Memory B cell (primary cell): ENCODE measurements at regions not wholly inside any gene's neighbourhood (a gene's known extent, or its start where the extent isn't known, plus 50 kb on each side); places are given as distances from the start of the nearest gene placed in this dataset.

Source experiments
- ATAC-seq: fragments of 150-1000 bp; cut with Tn5 transposase; 2 replicates; pipeline ENCODE4 v1.10.0; 2021; ENCODE audit warnings: low read depth, mild to moderate bottlenecking, moderate library complexity
- DNase-seq, 2 donors: peaks; one replicate each; pipeline ENCODE4 v3.0.0; 2022; ENCODE audit warnings: low spot score in 2 of 2
- H3K27ac Mint-ChIP-seq: one replicate; pipeline ENCODE4 v1.8.0; 2022; ENCODE audit warnings: mild to moderate bottlenecking, moderate library complexity, mixed read lengths
- H3K27me3 Mint-ChIP-seq: one replicate; pipeline ENCODE4 v1.8.0; 2022; ENCODE audit warnings: mixed read lengths
- H3K36me3 Mint-ChIP-seq: one replicate; pipeline ENCODE4 v1.8.0; 2022; ENCODE audit warnings: mild to moderate bottlenecking, mixed read lengths
- H3K4me1 Mint-ChIP-seq: one replicate; pipeline ENCODE4 v1.8.0; 2022; ENCODE audit warnings: mixed read lengths
- H3K4me3 Mint-ChIP-seq: one replicate; pipeline ENCODE4 v1.8.0; 2022; ENCODE audit warnings: mild to moderate bottlenecking, moderate library complexity, mixed read lengths
- H3K9me3 Mint-ChIP-seq: one replicate; pipeline ENCODE4 v1.8.0; 2022; ENCODE audit warnings: mixed read lengths

DNA sequence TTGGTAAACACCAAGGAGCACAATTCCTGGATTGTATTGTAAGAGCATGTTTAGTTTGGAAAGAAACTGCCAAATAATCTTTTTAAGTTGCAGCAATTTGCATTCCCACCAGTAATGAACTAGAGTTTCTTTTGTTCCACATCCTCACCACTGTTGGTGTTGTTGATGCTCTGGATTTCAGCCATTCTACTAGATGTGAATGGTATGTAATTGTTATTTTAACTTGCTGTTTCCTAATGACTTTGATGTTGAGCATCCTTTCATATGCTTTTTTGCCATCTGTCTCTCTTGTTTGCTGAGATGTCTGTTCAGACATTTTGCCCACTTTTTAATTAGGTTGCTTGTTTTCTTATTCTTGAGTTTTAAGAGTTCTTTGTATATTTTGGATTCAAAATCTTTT is 1654.1 kb downstream of the GRIK2 start:
- Mint-ChIP-seq H3K9me3 (peaks cover 3% of the 10 kb centered on the region), H3K4me3 (no peak overlapping the region), H3K27ac (no peak overlapping the region), H3K4me1 (no peaks in the 10 kb centered on the region), H3K27me3 (no peaks in the 10 kb centered on the region), H3K36me3 (no peaks in the 10 kb centered on the region)
- DNase-seq (no peak), ATAC-seq (no peak)

GRCh38 chr6:103042336-103042735 is 1648.8 kb downstream of the GRIK2 start:
- H3K4me1 Mint-ChIP-seq: no peaks in the 10 kb centered on the region
- no peaks in the 10 kb centered on the region for H3K36me3 Mint-ChIP-seq
- no peak overlapping the region for H3K27ac Mint-ChIP-seq
- H3K27me3 Mint-ChIP-seq: no peaks in the 10 kb centered on the region
- DNase-seq (no peak), ATAC-seq (no peak)
- no peak overlapping the region for H3K4me3 Mint-ChIP-seq
- H3K9me3 Mint-ChIP-seq: peaks cover 2% of the 10 kb centered on the region

GRCh38 chr6:103036846-103037245 is 1643.3 kb downstream of the GRIK2 start:
- no peak overlapping the region for H3K4me3 Mint-ChIP-seq
- no peak for ATAC-seq
- peaks cover 4% of the 10 kb centered on the region for H3K9me3 Mint-ChIP-seq
- H3K36me3 Mint-ChIP-seq: no peaks in the 10 kb centered on the region
- no peak for DNase-seq
- H3K27ac Mint-ChIP-seq: no peak overlapping the region
- no peaks in the 10 kb centered on the region for H3K4me1 Mint-ChIP-seq
- H3K27me3 Mint-ChIP-seq: no peaks in the 10 kb centered on the region

DNA sequence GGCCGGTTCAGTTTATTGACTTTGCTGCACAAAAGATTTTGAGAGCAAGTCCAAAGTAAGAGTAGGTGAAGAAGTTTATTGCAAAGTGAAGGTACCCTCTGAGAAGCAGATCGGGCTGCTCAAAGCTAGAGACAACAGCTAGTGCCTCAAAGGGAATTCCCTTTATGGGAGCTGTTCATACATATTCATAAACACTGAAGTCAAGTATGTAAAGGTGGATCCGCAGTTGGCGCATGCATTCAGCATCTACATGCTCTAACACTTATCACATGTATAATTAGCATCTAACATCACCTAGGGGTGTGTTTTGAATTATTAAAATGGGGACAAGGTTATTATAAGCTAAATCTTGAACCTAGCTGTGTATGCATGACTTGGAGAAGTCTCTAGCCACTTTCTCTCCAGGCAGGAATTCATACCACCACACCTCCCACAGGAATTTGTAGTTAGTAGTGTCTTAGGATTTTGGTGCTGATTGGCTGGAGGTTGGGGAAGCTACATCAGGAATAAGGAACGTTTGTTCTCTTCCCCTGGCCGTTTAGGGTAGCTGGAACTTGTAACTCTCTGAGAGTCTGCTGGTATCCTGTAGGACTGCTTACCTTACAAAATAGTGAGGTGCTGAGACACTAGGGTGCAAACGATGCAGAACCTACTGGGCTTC is 1633.9 kb downstream of the GRIK2 start:
- Mint-ChIP-seq H3K36me3 (no peaks in the 10 kb centered on the region), H3K27me3 (no peaks in the 10 kb centered on the region), H3K27ac (no peak overlapping the region), H3K4me1 (no peaks in the 10 kb centered on the region), H3K9me3 (no peaks in the 10 kb centered on the region), H3K4me3 (no peak overlapping the region)
- no peak for ATAC-seq
- no peak for DNase-seq

GRCh38 chr6:103018426-103018825 is 1624.9 kb downstream of the GRIK2 start:
- H3K27ac Mint-ChIP-seq: no peak overlapping the region
- H3K36me3 Mint-ChIP-seq: no peaks in the 10 kb centered on the region
- no peak for DNase-seq
- peaks cover 2% of the 10 kb centered on the region for H3K9me3 Mint-ChIP-seq
- H3K27me3 Mint-ChIP-seq: no peaks in the 10 kb centered on the region
- ATAC-seq: no peak
- H3K4me1 Mint-ChIP-seq: no peaks in the 10 kb centered on the region
- H3K4me3 Mint-ChIP-seq: no peak overlapping the region

DNA sequence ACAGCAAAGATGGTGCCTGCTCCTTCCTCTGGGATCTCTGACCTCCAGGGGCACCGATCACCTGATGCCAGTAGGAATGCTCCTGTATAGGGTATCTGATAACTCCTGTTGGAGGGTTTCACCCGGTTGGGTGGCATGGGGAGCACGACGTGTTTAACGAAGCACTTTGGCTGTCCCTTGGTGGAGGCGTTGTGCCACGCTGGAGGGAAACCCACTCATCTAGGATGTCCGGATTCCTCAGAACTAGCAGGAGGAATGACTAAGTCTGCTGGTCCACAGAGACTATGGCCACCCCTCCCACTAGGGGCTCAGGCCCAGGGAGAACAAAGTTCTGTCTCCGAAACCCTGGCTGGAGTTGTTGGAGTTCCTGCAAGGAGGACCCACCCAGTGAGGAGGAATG is 1624.4 kb downstream of the GRIK2 start:
- Mint-ChIP-seq H3K27me3 (no peaks in the 10 kb centered on the region), H3K9me3 (peaks cover 2% of the 10 kb centered on the region), H3K4me1 (no peaks in the 10 kb centered on the region), H3K4me3 (no peak overlapping the region), H3K27ac (no peak overlapping the region), H3K36me3 (no peaks in the 10 kb centered on the region)
- ATAC-seq (no peak), DNase-seq (no peak)

- peaks cover 11% of the 10 kb centered on the region for H3K9me3 Mint-ChIP-seq
- H3K27me3 Mint-ChIP-seq: no peaks in the 10 kb centered on the region
- H3K27ac Mint-ChIP-seq: no peak overlapping the region
- ATAC-seq: no peak
- no peaks in the 10 kb centered on the region for H3K36me3 Mint-ChIP-seq
- H3K4me3 Mint-ChIP-seq: no peak overlapping the region
- no peaks in the 10 kb centered on the region for H3K4me1 Mint-ChIP-seq
- DNase-seq: no peak
Measured at GRCh38 chr6:103011605-103012004, 1618.1 kb downstream of the GRIK2 start.

- Mint-ChIP-seq H3K9me3 (peaks cover 6% of the 10 kb centered on the region), H3K36me3 (no peaks in the 10 kb centered on the region), H3K27me3 (no peaks in the 10 kb centered on the region)
Measured at GRCh38 chr6:103002282-103002681, 1608.8 kb downstream of the GRIK2 start.

GRCh38 chr6:103001724-103002123 is 1608.2 kb downstream of the GRIK2 start:
- DNase-seq: no peak
- no peak overlapping the region for H3K27ac Mint-ChIP-seq
- H3K36me3 Mint-ChIP-seq: no peaks in the 10 kb centered on the region
- no peaks in the 10 kb centered on the region for H3K27me3 Mint-ChIP-seq
- no peak overlapping the region for H3K4me3 Mint-ChIP-seq
- no peaks in the 10 kb centered on the region for H3K4me1 Mint-ChIP-seq
- H3K9me3 Mint-ChIP-seq: peaks cover 6% of the 10 kb centered on the region
- ATAC-seq: no peak

More at GRCh38 chr6:103002282-103002681, 1608.8 kb downstream of the GRIK2 start:
- DNase-seq (no peak), ATAC-seq (no peak)
- Mint-ChIP-seq H3K27ac (no peak overlapping the region), H3K4me1 (no peaks in the 10 kb centered on the region), H3K4me3 (no peak overlapping the region)

GRCh38 chr6:103000688-103001087 is 1607.2 kb downstream of the GRIK2 start:
- Mint-ChIP-seq H3K27ac (no peak overlapping the region), H3K36me3 (no peaks in the 10 kb centered on the region), H3K4me3 (no peak overlapping the region), H3K27me3 (no peaks in the 10 kb centered on the region), H3K4me1 (no peaks in the 10 kb centered on the region), H3K9me3 (peaks cover 3% of the 10 kb centered on the region)
- DNase-seq (no peak), ATAC-seq (no peak)

DNA sequence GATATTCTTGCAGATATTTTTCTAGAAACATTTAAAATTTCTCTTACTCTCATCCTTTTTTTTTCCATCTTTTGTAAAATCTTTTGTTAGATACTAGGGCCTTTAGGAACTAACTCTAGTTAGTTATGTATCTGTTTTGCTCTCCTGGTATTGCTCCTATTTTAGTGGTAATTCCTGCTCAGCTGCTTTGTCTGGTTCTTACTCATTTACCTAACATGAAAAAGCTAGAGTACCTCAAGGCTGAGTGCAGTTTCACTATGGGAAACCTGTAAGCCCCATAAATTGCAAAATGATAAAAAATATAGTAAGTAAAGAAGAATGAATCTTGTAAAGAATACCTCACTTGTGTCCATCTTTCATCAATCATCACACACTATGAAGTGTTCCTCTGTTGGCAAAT is 1602.0 kb downstream of the GRIK2 start:
- Mint-ChIP-seq H3K36me3 (no peaks in the 10 kb centered on the region), H3K9me3 (peaks cover 1% of the 10 kb centered on the region), H3K4me3 (no peak overlapping the region), H3K4me1 (no peaks in the 10 kb centered on the region), H3K27me3 (no peaks in the 10 kb centered on the region), H3K27ac (no peak overlapping the region)
- DNase-seq: no peak
- ATAC-seq: no peak

DNA sequence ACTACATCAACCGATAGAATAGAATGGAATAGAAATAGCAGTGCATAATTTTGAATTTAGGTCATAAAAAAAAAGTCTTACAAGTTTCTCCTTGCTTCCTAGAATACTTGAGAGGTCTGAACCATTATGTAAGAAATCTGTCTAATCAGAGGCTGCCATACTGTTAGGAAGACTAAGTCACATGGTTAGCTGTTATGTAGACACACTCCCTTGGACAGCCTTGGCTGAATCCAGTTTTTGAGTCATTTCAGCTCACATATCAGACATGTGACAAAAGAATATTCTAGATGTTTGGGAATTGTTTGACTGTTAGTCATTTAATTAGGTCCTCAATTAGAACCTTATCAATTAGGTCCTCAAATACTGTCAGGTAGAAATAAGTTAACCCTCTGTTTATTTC is 1601.4 kb downstream of the GRIK2 start:
- Mint-ChIP-seq H3K36me3 (no peaks in the 10 kb centered on the region), H3K27ac (no peak overlapping the region), H3K4me1 (no peaks in the 10 kb centered on the region), H3K9me3 (peaks cover 1% of the 10 kb centered on the region), H3K4me3 (no peak overlapping the region), H3K27me3 (no peaks in the 10 kb centered on the region)
- ATAC-seq: no peak
- no peak for DNase-seq

- no peaks in the 10 kb centered on the region for H3K27me3 Mint-ChIP-seq
- H3K4me3 Mint-ChIP-seq: no peak overlapping the region
- peaks cover 1% of the 10 kb centered on the region for H3K9me3 Mint-ChIP-seq
- ATAC-seq (no peak), DNase-seq (no peak)
- no peak overlapping the region for H3K27ac Mint-ChIP-seq
- H3K4me1 Mint-ChIP-seq: no peaks in the 10 kb centered on the region
- no peaks in the 10 kb centered on the region for H3K36me3 Mint-ChIP-seq
Measured at GRCh38 chr6:102986086-102986485, 1592.6 kb downstream of the GRIK2 start.

DNA sequence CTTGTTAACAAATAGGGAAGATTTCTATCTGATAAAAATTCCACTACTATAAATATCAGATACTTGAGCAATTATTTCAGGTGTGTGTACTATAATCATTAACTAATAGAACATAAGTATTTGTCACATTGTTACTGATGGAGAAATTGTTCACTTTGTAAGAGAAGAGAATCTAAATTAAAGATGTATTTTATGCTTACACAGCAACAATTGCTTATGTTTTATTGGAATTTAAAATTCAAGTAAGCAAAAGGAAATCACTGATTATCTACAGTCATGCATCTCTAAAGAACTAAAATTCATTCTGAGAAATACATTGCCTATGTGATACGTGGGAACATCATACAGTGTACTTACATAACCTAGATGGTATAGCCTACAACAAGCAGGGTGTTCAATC is 1590.8 kb downstream of the GRIK2 start:
- no peaks in the 10 kb centered on the region for H3K36me3 Mint-ChIP-seq
- no peaks in the 10 kb centered on the region for H3K4me1 Mint-ChIP-seq
- DNase-seq: no peak
- no peak overlapping the region for H3K27ac Mint-ChIP-seq
- H3K4me3 Mint-ChIP-seq: no peak overlapping the region
- H3K27me3 Mint-ChIP-seq: no peaks in the 10 kb centered on the region
- peaks cover 1% of the 10 kb centered on the region for H3K9me3 Mint-ChIP-seq
- ATAC-seq: no peak

GRCh38 chr6:102981490-102982015 is 1588.0 kb downstream of the GRIK2 start:
- DNase-seq: no peak
- peaks cover 2% of the 10 kb centered on the region for H3K9me3 Mint-ChIP-seq
- ATAC-seq: no peak
- no peaks in the 10 kb centered on the region for H3K36me3 Mint-ChIP-seq
- no peak overlapping the region for H3K27ac Mint-ChIP-seq
- H3K4me3 Mint-ChIP-seq: no peak overlapping the region
- H3K27me3 Mint-ChIP-seq: no peaks in the 10 kb centered on the region
- no peaks in the 10 kb centered on the region for H3K4me1 Mint-ChIP-seq
